ENCODE measurements at regions not wholly inside any gene's neighbourhood (a gene's known extent, or its start where the extent isn't known, plus 50 kb on each side); places are given as distances from the start of the nearest gene placed in this dataset.

DNA sequence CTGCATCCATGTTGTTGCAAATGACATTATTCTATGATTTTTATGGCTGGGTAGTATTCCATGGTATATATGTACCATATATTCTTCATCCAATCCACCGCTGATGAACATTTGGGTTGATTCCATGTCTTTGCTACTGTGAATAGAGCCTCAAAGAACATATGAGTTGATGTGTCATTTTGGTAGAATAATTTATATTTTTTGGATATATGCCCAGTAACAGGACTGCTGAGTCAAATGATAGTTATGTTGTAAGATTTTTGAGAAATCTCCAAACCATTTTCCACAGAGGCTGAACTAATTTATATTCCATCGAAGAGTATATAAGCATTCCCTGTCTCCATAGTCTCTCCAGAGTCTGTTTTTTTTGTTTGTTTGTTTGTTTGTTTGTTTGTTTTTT is 1373.5 kb downstream of the GRIK2 start:
- TF ChIP-seq, protein P1, sequence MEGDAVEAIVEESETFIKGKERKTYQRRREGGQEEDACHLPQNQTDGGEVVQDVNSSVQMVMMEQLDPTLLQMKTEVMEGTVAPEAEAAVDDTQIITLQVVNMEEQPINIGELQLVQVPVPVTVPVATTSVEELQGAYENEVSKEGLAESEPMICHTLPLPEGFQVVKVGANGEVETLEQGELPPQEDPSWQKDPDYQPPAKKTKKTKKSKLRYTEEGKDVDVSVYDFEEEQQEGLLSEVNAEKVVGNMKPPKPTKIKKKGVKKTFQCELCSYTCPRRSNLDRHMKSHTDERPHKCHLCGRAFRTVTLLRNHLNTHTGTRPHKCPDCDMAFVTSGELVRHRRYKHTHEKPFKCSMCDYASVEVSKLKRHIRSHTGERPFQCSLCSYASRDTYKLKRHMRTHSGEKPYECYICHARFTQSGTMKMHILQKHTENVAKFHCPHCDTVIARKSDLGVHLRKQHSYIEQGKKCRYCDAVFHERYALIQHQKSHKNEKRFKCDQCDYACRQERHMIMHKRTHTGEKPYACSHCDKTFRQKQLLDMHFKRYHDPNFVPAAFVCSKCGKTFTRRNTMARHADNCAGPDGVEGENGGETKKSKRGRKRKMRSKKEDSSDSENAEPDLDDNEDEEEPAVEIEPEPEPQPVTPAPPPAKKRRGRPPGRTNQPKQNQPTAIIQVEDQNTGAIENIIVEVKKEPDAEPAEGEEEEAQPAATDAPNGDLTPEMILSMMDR (IDR thresholded peaks at IDR 0.05): no peak
- TF ChIP-seq POLR2A (IDR thresholded peaks at IDR 0.05): no peak
- TF ChIP-seq POLR2AphosphoS5 (IDR thresholded peaks at IDR 0.05): no peak
